SW480 (cell line): ENCODE measurements at regions not wholly inside any gene's neighbourhood (a gene's known extent, or its start where the extent isn't known, plus 50 kb on each side); places are given as distances from the start of the nearest gene placed in this dataset.

Experiments used
- DNase-seq: peaks from one replicate; pipeline ENCODE4 v3.0.0-alpha.2; 2016; ENCODE audit warnings: low spot score

GRCh38 chr4:181503687-181504390 is 739.4 kb upstream of the TENM3 start:
- no peak for DNase-seq

GRCh38 chr4:181504924-181505323 is 738.3 kb upstream of the TENM3 start:
- DNase-seq = no peak

GRCh38 chr4:181507180-181507835 is 735.9 kb upstream of the TENM3 start:
- DNase-seq = no peak

- no peak for DNase-seq
Measured at GRCh38 chr4:181507938-181508337, 735.3 kb upstream of the TENM3 start.

GRCh38 chr4:181508601-181509000 is 734.6 kb upstream of the TENM3 start:
- DNase-seq = no peak

GRCh38 chr4:181509073-181509472 is 734.1 kb upstream of the TENM3 start:
- DNase-seq = no peak

GRCh38 chr4:181517491-181517890 is 725.7 kb upstream of the TENM3 start:
- DNase-seq = no peak

GRCh38 chr4:181520790-181521189 is 722.4 kb upstream of the TENM3 start:
- no peak for DNase-seq

GRCh38 chr4:181523973-181524372 is 719.2 kb upstream of the TENM3 start:
- DNase-seq = no peak

GRCh38 chr4:181524499-181524898 is 718.7 kb upstream of the TENM3 start:
- no peak for DNase-seq

GRCh38 chr4:181525634-181526033 is 717.6 kb upstream of the TENM3 start:
- DNase-seq = no peak

- peak; percentile 40 for DNase-seq
Measured at GRCh38 chr4:181528570-181529184, 714.5 kb upstream of the TENM3 start.

GRCh38 chr4:181529537-181529936 is 713.7 kb upstream of the TENM3 start:
- no peak for DNase-seq

GRCh38 chr4:181536196-181536746 is 706.9 kb upstream of the TENM3 start:
- DNase-seq = no peak

- no peak for DNase-seq
Measured at GRCh38 chr4:181536811-181537434, 706.3 kb upstream of the TENM3 start.

- no peak for DNase-seq
Measured at GRCh38 chr4:181538431-181538830, 704.8 kb upstream of the TENM3 start.

- no peak for DNase-seq
Measured at GRCh38 chr4:181541396-181541795, 701.8 kb upstream of the TENM3 start.

GRCh38 chr4:181548873-181549575 is 694.2 kb upstream of the TENM3 start:
- DNase-seq = peak; percentile 89

- DNase-seq = no peak
Measured at GRCh38 chr4:181549576-181550188, 693.5 kb upstream of the TENM3 start.

- no peak for DNase-seq
Measured at GRCh38 chr4:181550381-181550780, 692.8 kb upstream of the TENM3 start.

- DNase-seq = no peak
Measured at GRCh38 chr4:181559637-181560036, 683.6 kb upstream of the TENM3 start.

- no peak for DNase-seq
Measured at GRCh38 chr4:181562399-181562798, 680.8 kb upstream of the TENM3 start.
